H9 (cell line): ENCODE measurements at regions not wholly inside any gene's neighbourhood (a gene's known extent, or its start where the extent isn't known, plus 50 kb on each side); places are given as distances from the start of the nearest gene placed in this dataset.

Experiments
- DNase-seq: peaks from one replicate; pipeline ENCODE4 v3.0.0-alpha.2; 2017
- H2AFZ ChIP-seq: one replicate; pipeline ENCODE4 v1.6.1; 2013; ENCODE audit warnings: mild to moderate bottlenecking, low read length, control low read depth, moderate library complexity
- H2AK5ac ChIP-seq: 2 replicates; pipeline ENCODE4 v1.6.1; 2013; ENCODE audit warnings: low read length, control low read depth, mixed read lengths; ENCODE audit not compliant: insufficient read length
- H2BK120ac ChIP-seq: one replicate; pipeline ENCODE4 v1.6.1; 2013; ENCODE audit warnings: low read depth, mild to moderate bottlenecking, low read length, control low read depth, inconsistent platforms; ENCODE audit not compliant: poor library complexity, severe bottlenecking
- H2BK12ac ChIP-seq: 2 replicates; pipeline ENCODE4 v1.6.1; 2013; ENCODE audit warnings: low read length, control low read depth, mixed read lengths, low read depth; ENCODE audit not compliant: insufficient read length
- H2BK15ac ChIP-seq: 2 replicates; pipeline ENCODE4 v1.6.1; 2013; ENCODE audit warnings: low read depth, low read length, control low read depth
- H2BK20ac ChIP-seq: one replicate; pipeline ENCODE4 v1.6.1; 2013; ENCODE audit warnings: low read depth, mild to moderate bottlenecking, low read length, control low read depth, inconsistent platforms; ENCODE audit not compliant: poor library complexity, severe bottlenecking
- H2BK5ac ChIP-seq: 2 replicates; pipeline ENCODE4 v1.6.1; 2013; ENCODE audit warnings: low read length, control low read depth, mixed read lengths; ENCODE audit not compliant: insufficient read length
- H3K14ac ChIP-seq: 2 replicates; pipeline ENCODE4 v1.6.1; 2013; ENCODE audit warnings: low read length, control low read depth; ENCODE audit not compliant: insufficient read depth
- H3K18ac ChIP-seq: 2 replicates; pipeline ENCODE4 v1.6.1; 2013; ENCODE audit warnings: low read depth, mild to moderate bottlenecking, mixed read lengths, low read length, control low read depth; ENCODE audit not compliant: insufficient read length
- H3K23ac ChIP-seq: 2 replicates; pipeline ENCODE4 v1.6.1; 2013; ENCODE audit warnings: low read length, control low read depth, mixed read lengths, low read depth; ENCODE audit not compliant: insufficient read length
- H3K23me2 ChIP-seq: 2 replicates; pipeline ENCODE4 v1.6.1; 2013; ENCODE audit warnings: low read depth, mild to moderate bottlenecking, mixed read lengths, low read length, control low read depth; ENCODE audit not compliant: insufficient read length, poor library complexity, severe bottlenecking
- H3K27ac ChIP-seq: 2 replicates; pipeline ENCODE4 v1.5.1; 2013; ENCODE audit warnings: low read length, control low read depth, mixed read lengths, low read depth; ENCODE audit not compliant: insufficient read length
- H3K27me3 ChIP-seq: 2 replicates; pipeline ENCODE4 v1.6.1; 2013; ENCODE audit warnings: low read length, control low read depth, inconsistent platforms; ENCODE audit not compliant: insufficient read depth
- H3K4ac ChIP-seq: 2 replicates; pipeline ENCODE4 v1.6.1; 2013; ENCODE audit warnings: low read depth, mild to moderate bottlenecking, control low read depth, inconsistent platforms, low read length, moderate library complexity
- H3K4me1 ChIP-seq: 2 replicates; pipeline ENCODE4 v1.6.1; 2013; ENCODE audit warnings: low read length, control low read depth, inconsistent platforms; ENCODE audit not compliant: insufficient read depth
- H3K4me2 ChIP-seq: 2 replicates; pipeline ENCODE4 v1.6.1; 2013; ENCODE audit warnings: low read length, control low read depth, mixed read lengths; ENCODE audit not compliant: insufficient read length, insufficient read depth
- H3K56ac ChIP-seq: 2 replicates; pipeline ENCODE4 v1.6.1; 2013; ENCODE audit warnings: low read depth, mild to moderate bottlenecking, mixed read lengths, low read length, control low read depth; ENCODE audit not compliant: insufficient read length
- H3K79me1 ChIP-seq: 2 replicates; pipeline ENCODE4 v1.6.1; 2013; ENCODE audit warnings: low read depth, mild to moderate bottlenecking, moderate library complexity, low read length, control low read depth, inconsistent platforms; ENCODE audit not compliant: insufficient read depth, poor library complexity, severe bottlenecking
- H3K79me2 ChIP-seq: 2 replicates; pipeline ENCODE4 v1.6.1; 2013; ENCODE audit warnings: low read length, control low read depth, inconsistent platforms; ENCODE audit not compliant: insufficient read depth
- H3K9ac ChIP-seq: 2 replicates; pipeline ENCODE4 v1.6.1; 2013; ENCODE audit warnings: low read length, control low read depth, mixed read lengths; ENCODE audit not compliant: insufficient read length; ENCODE audit errors: extremely low read depth
- H3K9me3 ChIP-seq: one replicate; pipeline ENCODE4 v1.6.1; 2013; ENCODE audit warnings: low read depth, low read length, inconsistent platforms; ENCODE audit not compliant: control insufficient read depth
- H3T11ph ChIP-seq: one replicate; pipeline ENCODE4 v1.6.1; 2013; ENCODE audit warnings: mild to moderate bottlenecking, low read length, control low read depth, inconsistent platforms
- H4K20me1 ChIP-seq: one replicate; pipeline ENCODE4 v1.6.1; 2013; ENCODE audit not compliant: control insufficient read depth, insufficient read length, insufficient read depth
- H4K5ac ChIP-seq: 2 replicates; pipeline ENCODE4 v1.6.1; 2013; ENCODE audit warnings: low read depth, mild to moderate bottlenecking, mixed read lengths, low read length, control low read depth; ENCODE audit not compliant: insufficient read length
- H4K8ac ChIP-seq: replicated peaks from 2 replicates; pipeline ENCODE4 v1.6.1; 2013; ENCODE audit warnings: low read length, control low read depth, mixed read lengths, low read depth; ENCODE audit not compliant: insufficient read length
- H4K91ac ChIP-seq: 2 replicates; pipeline ENCODE4 v1.6.1; 2013; ENCODE audit warnings: low read depth, mild to moderate bottlenecking, moderate library complexity, mixed read lengths, low read length, control low read depth; ENCODE audit not compliant: insufficient read length
- H3K27ac Mint-ChIP-seq, 3 experiments: 2 replicates in 2 of 3; 3 replicates in 1 of 3; pipeline ENCODE4 v1.8.0; 2020 to 2021; ENCODE audit warnings: mixed read lengths in 3 of 3, mild to moderate bottlenecking in 1 of 3, moderate library complexity in 1 of 3
- H3K27me3 Mint-ChIP-seq: 2 replicates; pipeline ENCODE4 v1.8.0; 2021; ENCODE audit warnings: low read depth, mild to moderate bottlenecking, moderate library complexity, mixed read lengths
- H3K36me3 Mint-ChIP-seq, 3 experiments: 2 replicates in 2 of 3; 3 replicates in 1 of 3; pipeline ENCODE4 v1.8.0; 2020 to 2021; ENCODE audit warnings: low read depth in 3 of 3, mixed read lengths in 3 of 3; ENCODE audit not compliant: insufficient read depth in 1 of 3
- H3K4me1 Mint-ChIP-seq, 2 experiments: 2 replicates each; pipeline ENCODE4 v1.8.0; 2020; ENCODE audit warnings: mixed read lengths in 2 of 2
- H3K4me3 Mint-ChIP-seq, 2 experiments: 2 replicates in 1 of 2; 3 replicates in 1 of 2; pipeline ENCODE4 v1.8.0; 2020 to 2021; ENCODE audit warnings: mild to moderate bottlenecking in 2 of 2, mixed read lengths in 2 of 2, moderate library complexity in 1 of 2
- H3K9me3 Mint-ChIP-seq, 2 experiments: 2 replicates in 1 of 2; 3 replicates in 1 of 2; pipeline ENCODE4 v1.8.0; 2020; ENCODE audit warnings: mild to moderate bottlenecking in 2 of 2, mixed read lengths in 2 of 2, moderate library complexity in 1 of 2
- CTCF ChIP-seq: fragments of 200-600 bp; sonication (generic); conservative IDR thresholded peaks from 3 replicates; pipeline ENCODE4 v1.8.0; 2021; ENCODE audit warnings: antibody characterized with exemption, mild to moderate bottlenecking
- WGBS: extraction: QIAGEN DNeasy Blood & Tissue Kit; methylation state at CpG from one replicate; pipeline ENCODE4 v1.1.7; 2013; ENCODE audit warnings: missing lambda C conversion rate, low lambda C conversion rate, mixed read lengths; ENCODE audit not compliant: insufficient read length; ENCODE audit errors: extremely low coverage; 5-methylcytosine and 5-hydroxymethylcytosine counted together

GRCh38 chr2:176418768-176419167 lies 149.5 kb downstream of the MTX2 start:
- DNase-seq = no peak
- H3K4me2 ChIP-seq = no peak overlapping the region

More at GRCh38 chr2:176418768-176419167, 149.5 kb downstream of the MTX2 start:
- Histone ChIP-seq H3K4ac (no peak overlapping the region), H3T11ph (no peak overlapping the region), H3K56ac (no peak overlapping the region), H4K91ac (no peak overlapping the region), H2AK5ac (no peak overlapping the region), H3K14ac (no peak overlapping the region), H3K27ac (no peak overlapping the region), H3K79me2 (no peaks in the 10 kb centered on the region), H3K23me2 (no peaks in the 10 kb centered on the region), H2BK20ac (no peak overlapping the region), H2AFZ (no peak overlapping the region), H4K20me1 (no peaks in the 10 kb centered on the region), H2BK12ac (no peak overlapping the region), H3K9ac (no peak overlapping the region), H2BK120ac (no peak overlapping the region), H2BK5ac (no peak overlapping the region), H4K8ac (no peak overlapping the region), H3K79me1 (no peaks in the 10 kb centered on the region), H3K23ac (no peak overlapping the region), H2BK15ac (no peak overlapping the region), H3K18ac (no peak overlapping the region), H3K27me3 (no peaks in the 10 kb centered on the region), H3K4me1 (no peaks in the 10 kb centered on the region; the same call in 1 of the 2 replicates), H3K9me3 (no peaks in the 10 kb centered on the region), H4K5ac (no peak overlapping the region)
- Mint-ChIP-seq H3K27ac (no peak overlapping the region), H3K4me3 (no peak overlapping the region), H3K36me3 (no peaks in the 10 kb centered on the region), H3K27me3 (no peaks in the 10 kb centered on the region), H3K4me1 (peaks cover 24 to 27% of the 10 kb centered on the region in 2 experiments), H3K9me3 (no peaks in the 10 kb centered on the region)
- no CpG with 5 or more reads among the region's 6 CpGs for WGBS
- no peak for TF ChIP-seq CTCF
